Islet precursor cell (in vitro differentiated cells): ENCODE measurements at regions not wholly inside any gene's neighbourhood (a gene's known extent, or its start where the extent isn't known, plus 50 kb on each side); places are given as distances from the start of the nearest gene placed in this dataset.
A peak's percentile ranks its signal among the peaks of the same experiment; 100 is the strongest.
"Not testable (repeated sequence)": the region's sequence is repeated elsewhere in the genome, so short reads cannot be mapped to it uniquely, and the experiment has no call there.

ENCODE experiments used
- DNase-seq: peaks from one replicate; pipeline ENCODE4 v3.0.0-alpha.2; 2018

DNA sequence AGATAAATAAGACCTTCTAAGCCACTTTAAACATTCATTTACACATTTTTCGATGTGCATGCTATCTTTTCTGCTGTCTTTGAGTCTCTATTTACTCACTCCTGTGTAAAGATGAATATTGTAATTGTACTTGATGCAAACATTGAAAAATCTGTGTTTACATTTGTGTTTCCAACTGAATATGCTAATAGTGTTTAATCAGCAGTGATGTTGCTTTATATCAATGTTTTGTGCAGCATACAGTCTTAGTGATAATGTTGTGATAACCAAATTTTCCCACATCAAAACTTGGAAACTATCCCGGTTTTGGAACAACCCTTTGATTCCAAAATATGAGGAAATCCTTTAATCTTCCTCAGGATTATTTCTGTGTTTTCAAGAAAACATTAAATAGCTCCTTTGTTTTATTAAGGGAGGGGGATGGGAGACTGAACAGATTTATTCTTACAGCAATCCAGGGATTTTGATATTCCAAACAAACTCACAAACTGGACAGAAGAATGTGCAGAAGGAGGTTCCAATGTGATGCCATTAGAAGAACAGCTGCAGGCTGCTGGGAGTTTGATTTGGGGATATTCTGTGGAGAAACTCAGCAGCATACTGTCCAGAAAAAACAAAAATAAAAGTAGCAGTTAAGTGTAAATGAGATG is 248.0 kb downstream of the S1PR1 start:
- DNase-seq, result no peak

DNA sequence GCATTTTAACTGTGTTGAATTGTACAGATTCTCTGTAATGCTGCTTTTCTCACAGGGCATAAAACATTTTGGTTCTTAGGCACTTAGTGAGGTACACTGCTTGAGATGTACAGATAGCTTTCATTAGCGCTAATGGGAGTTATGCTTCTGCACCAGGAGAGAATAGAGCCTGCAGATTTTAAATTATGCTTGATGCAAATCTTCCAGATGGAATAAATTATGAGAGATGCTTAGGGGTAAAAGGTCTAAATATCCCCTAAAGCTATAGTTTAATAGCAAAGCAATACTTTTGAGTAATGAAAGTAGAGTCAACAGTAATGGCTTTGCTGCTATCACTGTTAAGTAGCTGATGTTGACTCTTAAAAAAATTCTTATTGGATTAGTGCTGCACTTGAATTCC is 248.9 kb downstream of the S1PR1 start:
- DNase-seq, result no peak

GRCh38 chr1:101492144-101492543 is 255.3 kb downstream of the S1PR1 start:
- not testable (repeated sequence) for DNase-seq

DNA sequence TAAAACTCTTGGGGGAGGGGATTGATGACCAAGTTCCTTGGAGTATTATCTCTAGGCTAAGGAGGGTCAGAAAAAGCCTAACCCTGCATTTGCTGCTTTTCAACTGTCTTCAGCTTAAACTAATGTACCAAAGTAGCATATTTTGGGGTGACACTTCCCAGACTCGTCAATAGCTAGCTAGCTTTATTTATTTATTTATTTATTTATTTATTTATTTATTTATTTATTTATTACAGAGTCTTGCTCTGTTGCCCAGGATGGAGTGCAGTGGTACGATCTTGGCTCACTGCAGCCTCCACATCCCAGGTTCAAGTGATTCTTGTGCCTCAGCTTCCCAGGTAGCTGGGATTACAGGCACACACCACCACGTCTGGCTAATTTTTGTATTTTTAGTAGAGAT is 257.1 kb downstream of the S1PR1 start:
- DNase-seq, result not testable (repeated sequence)

GRCh38 chr1:101496109-101496508 is 259.3 kb downstream of the S1PR1 start:
- no peak for DNase-seq

- no peak for DNase-seq
Observed at GRCh38 chr1:101497881-101498559, 261.2 kb downstream of the S1PR1 start.

GRCh38 chr1:101504106-101504505 is 267.3 kb downstream of the S1PR1 start:
- DNase-seq, result not testable (repeated sequence)

DNA sequence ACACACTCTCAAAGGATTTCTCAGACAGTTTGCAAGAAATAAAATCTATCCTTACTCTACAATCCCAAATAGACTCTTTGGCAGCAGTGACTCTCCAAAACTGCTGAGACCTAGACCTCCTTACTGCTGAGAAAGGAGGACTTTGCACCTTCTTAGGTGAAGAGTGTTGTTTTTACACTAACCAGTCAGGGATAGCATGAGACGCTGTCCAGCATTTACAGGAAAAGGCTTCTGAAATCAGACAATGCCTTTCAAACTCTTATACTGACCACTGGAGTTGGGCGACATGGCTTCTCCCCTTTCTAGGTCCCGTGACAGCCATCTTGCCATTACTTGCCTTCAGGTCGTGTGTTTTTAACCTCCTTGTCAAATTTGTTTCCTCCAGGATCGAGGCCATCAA is 268.4 kb downstream of the S1PR1 start:
- DNase-seq, result not testable (repeated sequence)

DNA sequence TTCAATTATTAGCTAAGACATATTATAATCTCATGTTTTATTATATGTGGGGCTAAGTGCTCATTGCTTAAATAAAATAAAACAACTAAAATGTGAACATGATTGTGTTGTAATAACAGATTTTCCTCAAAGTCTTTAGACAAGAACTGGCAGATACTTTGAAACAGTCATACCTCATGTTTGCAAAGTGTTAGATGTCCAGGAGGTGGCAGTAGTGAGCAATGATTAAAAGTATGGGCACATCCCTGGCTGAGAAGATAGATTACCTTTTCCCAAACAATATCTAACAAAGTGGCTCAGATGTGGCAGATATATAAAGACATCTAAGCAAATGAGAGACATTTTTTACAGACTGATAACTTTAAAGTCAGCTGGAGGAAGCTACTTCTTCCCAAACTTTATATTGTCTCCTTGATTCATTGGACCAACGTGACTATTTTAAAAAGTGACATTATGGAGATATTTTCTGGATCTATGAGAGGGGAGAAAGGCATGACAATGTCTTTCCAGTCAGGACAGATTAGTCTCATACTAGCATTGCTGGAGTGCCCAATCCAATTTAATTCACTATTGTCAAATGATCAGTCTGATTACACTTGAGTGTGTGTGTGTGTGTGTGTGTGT is 269.8 kb downstream of the S1PR1 start:
- DNase-seq, result no peak

DNA sequence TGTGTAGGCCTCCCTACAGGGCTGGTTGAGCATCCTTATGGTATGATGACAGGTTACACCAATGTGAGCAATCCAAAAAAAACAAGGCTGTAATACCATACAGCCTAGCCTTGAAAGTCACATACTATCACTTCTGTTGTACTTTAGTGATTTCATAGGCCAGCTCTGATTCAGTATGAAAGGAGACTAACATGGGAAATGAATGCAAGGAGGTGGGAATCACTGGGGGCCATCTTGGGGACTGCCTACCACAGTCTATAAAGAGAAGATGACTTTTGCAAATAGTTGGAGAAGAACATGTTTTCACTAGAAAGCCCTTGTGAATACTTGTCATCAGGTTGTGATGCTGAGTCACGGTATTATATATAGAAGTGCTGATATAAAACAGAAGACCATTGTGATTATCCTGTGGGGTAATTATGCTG is 270.7 kb downstream of the S1PR1 start:
- DNase-seq, result no peak

DNA sequence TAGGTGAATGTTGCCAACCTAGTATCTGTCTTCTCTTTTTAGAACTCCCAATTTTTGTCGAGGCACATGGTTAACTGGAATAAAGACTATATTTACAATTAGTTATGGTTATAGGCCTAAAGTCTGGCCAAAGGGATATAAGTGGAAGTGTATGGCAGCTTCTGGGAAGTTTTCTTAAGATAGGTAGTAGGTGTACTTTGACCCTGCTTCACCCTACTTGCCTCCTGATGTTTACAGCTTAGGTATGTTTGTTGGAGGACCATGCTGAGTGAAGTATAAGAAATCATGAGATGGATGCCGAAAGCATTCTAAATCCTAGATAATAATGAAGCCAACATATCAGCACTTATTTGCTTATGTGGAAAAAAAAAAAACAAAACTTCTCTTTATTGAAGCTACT is 272.1 kb downstream of the S1PR1 start:
- no peak for DNase-seq

GRCh38 chr1:101509370-101509769 is 272.6 kb downstream of the S1PR1 start:
- DNase-seq, result no peak

GRCh38 chr1:101511202-101511891 is 274.5 kb downstream of the S1PR1 start:
- DNase-seq, result no peak

- peak; percentile 61 for DNase-seq
Observed at GRCh38 chr1:101520302-101520701, 283.5 kb downstream of the S1PR1 start.

GRCh38 chr1:101522486-101522885 is 285.7 kb downstream of the S1PR1 start:
- no peak for DNase-seq

GRCh38 chr1:101526813-101527212 is 290.0 kb downstream of the S1PR1 start:
- peak; percentile 52 for DNase-seq

DNA sequence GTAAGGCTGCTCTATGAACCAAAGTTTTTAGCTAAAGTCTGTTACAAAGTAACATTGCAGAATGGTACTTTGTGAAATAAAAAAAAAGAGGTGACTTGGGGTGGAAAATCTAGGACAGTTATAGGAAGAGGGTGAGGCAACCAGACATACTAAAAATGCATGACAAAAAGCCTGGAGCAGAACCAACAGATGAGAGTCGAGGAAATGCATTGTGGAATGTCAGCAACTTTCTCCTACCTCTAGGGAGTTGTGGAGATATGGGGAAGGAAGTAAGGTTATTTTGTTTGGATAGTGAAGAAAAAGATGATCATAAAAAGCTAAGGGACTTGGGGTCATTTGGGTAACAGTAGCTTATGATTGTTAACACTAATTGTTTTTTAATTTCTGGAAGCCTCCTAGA is 295.6 kb downstream of the S1PR1 start:
- no peak for DNase-seq

DNA sequence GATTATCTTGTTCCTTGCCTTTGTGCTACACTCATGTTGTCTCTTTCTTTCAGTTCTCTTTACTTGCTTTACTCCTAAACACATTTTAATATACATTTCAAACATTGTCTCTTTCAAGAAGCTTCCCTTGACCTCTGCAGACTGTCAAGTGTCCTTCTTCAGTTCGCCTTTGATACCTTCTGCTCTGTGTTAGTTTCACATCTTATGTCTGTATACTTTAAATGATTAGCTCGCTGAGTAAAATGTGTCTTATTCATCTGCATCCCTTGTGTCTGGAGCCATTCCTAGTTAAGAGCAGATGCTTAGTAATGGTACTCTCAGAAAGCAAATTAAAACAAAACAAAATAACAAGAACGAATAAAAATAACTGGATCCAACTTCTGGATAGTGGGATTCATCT is 303.3 kb downstream of the S1PR1 start:
- DNase-seq, result no peak

DNA sequence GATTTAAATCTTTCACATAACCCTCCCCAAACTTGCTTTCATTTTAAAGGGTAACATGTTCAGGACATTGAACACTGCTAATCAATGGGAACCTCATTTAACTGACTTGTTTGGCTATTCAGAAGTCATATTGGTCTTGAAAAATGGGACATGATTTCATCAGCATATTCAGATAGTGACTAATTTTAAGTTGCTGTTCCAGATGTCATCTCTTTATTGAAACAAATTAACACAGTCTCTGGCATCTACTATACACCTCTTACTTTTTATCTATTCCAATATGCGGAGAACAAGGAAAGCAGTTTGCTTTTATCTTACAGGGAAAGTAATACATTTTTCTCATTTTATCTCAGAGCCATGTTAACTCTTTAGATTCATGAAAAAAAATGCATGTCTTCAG is 310.1 kb downstream of the S1PR1 start:
- DNase-seq, result no peak

DNA sequence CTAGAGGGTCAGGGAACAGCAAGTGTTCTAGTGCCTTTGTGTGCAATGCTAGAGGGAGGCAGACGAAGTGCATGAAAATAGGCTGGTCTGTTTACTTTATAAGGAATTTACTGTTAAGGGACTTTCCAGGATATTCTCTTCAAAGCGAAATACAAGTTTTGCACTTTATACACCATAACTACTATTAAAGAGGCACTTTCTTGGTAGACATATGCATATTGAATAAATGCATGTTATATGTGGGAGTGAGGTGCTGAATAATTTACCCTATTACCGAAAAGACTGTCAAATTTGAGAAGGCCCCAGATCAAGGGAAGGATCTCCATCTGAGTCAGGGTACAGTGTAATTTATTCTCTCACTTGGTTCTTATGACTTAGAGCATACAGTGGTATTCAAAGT is 310.5 kb downstream of the S1PR1 start:
- DNase-seq, result no peak

DNA sequence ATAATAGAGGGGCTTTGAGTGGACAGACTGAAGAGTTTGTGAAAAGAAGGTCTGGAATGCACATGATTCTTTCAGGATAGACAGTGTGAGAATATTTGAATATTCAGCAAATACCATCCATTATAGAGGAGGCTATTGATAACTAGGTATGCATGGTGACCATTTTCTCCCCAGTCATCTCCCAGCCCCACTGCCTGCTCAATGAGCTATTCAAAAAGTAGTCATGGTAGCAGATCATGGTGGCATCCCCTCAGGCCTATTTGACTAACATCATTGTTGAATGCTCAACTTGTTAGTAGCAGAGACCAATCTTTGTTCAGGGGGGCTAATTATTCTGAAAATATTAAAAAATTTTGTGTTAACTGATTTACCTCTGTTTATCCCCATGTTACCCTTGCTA is 311.6 kb downstream of the S1PR1 start:
- no peak for DNase-seq

GRCh38 chr1:101550581-101550980 is 313.8 kb downstream of the S1PR1 start:
- no peak for DNase-seq

DNA sequence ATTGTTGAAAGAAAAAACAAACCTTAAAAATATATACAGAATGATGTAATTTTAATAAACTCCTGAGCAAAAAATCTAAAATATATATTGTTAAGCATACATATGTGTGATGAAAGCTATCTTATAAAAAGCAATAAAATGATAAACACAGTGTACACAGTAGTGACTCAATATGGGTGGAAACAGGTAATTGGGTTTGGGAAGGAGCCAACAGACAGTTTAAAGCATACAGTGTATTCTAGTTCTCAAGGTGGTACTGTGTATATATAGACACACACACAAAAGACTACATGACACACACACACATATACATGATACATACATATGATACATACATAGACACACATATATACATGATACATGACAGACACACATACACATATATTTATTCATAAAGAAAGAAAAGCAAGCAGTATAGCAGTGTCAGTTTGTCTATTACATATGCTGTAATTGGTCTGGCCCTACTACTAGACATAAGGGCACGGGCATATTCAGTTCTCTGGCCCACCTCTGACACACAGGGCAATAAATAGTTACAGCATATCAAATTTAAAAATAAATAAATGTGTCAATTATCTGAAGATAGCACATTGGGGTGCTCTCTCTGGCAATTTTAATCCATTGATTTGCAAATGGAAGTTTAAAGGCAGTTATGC is 330.2 kb downstream of the S1PR1 start:
- DNase-seq, result no peak
